ENCODE measurements at regions not wholly inside any gene's neighbourhood (a gene's known extent, or its start where the extent isn't known, plus 50 kb on each side); places are given as distances from the start of the nearest gene placed in this dataset.
"Not testable (repeated sequence)": the region's sequence is repeated elsewhere in the genome, so short reads cannot be mapped to it uniquely, and the experiment has no call there.

DNA sequence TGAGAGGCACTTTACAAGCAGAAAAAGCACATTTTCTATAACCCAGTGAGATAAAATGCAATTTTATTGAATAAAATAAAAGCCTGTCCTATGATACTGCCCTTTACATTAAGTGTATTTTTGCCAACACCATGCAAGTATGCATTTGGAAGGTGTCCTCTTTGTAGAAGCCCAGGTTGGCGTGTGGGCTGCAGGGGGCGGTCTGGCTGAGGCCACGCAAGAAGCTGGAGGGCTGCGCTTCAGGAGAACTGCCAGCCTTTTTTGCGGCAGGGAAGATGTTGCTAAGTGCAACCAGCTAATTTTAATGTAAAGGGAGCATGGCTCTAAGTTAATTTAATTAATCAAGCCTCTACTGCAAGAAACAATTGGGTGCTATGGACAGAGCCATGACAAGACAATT lies 562.8 kb upstream of the SALL3 start:
- no peak for DNase-seq (ENCODE audit: low read depth)

DNA sequence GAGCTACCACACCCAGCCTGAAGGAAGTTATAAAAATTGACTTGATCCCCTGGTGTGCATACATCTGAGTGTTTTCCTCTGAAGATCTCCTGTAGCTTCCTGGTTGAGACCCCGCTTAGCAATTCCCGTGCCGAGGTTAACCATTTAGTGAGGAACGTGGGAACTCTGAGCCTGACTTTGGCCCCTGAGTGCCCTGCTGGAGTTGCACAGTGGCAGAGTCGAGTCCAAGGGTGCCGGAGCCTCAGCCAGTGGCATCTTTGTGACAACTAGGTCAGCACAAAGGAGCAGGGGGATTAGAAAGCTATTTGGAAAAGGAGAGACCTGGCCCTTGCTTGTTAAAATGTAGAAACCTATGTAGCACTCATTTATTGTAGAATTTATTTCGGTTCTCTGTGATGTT lies 561.2 kb upstream of the SALL3 start:
- no peak for DNase-seq (ENCODE audit: low read depth)

DNA sequence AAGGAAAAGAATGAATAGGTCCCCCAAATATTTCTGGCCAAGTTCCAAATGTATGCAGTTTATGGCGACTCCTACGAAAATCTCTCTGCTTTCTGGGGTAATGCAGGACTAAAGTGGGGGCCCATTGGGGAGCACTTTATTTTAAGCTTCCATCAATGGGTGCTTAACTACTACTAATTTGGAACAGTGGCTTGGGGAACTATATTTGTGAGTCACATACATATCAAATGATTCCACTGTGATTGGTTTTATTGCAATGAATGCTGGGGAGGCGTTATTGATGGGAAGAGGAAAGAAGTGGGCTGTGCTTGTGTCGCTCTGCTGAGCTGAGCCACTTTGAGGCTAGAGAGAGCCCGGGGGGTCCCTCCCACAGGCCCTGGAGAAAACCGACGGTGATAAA lies 560.4 kb upstream of the SALL3 start:
- DNase-seq (ENCODE audit: low read depth) = no peak

DNA sequence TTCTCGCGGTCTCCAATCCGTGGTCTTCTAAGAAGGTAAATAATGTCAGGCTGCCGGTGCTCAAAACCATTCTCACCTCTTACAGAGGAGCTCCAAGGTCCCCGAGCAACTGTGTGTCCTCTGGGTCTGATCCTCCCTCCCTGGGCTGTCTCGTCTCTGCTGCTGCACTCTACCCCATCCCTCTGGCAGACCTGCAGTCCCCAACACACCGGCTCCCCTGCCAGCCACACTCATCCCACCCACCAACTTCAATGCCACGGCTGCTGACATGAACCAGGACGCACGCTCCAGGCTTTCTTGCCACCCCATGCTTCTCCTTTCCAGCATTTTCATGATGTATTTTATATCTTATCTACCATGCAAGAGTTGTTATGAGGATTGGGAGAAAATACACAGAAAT lies 559.5 kb upstream of the SALL3 start:
- no peak for DNase-seq (ENCODE audit: low read depth)

DNA sequence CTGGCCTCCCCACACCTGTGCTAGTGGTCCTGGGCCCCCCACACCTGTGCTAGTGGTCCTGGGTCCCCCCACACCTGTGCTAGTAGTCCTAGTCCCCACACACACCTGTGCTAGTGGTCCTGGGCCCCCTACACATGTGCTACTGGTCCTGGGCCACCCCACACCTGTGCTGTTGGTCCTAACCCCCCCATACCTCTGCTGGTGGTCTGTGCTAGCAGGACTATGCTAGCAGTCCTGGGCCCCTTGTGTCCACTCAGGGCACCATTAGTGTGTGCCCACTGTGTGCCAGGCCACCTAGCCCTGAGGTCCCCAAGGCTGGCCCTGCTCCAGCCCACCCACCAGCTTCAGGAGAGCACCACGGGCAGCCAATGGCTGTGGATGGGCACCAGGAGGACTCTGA lies 558.2 kb upstream of the SALL3 start:
- DNase-seq (ENCODE audit: low read depth) = no peak

DNA sequence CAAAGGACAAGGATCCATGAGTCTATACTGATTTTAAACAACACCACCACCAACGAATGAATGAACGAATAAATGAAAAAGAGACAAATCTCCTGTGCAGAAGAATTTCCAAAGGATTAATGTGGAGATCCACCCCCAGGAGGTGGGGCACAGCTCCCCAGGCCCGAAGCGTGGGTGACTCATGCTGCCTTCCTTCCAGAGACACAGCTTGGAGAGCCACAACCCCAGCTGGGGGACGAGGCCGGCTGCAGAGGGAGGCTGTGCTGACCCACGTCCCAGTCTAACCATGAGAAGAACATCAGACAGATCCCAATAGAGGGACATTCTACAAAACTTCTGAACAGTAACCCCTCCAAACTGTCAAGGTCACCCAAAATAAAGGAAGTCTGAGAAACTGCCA lies 557.3 kb upstream of the SALL3 start:
- no peak for DNase-seq (ENCODE audit: low read depth)

DNA sequence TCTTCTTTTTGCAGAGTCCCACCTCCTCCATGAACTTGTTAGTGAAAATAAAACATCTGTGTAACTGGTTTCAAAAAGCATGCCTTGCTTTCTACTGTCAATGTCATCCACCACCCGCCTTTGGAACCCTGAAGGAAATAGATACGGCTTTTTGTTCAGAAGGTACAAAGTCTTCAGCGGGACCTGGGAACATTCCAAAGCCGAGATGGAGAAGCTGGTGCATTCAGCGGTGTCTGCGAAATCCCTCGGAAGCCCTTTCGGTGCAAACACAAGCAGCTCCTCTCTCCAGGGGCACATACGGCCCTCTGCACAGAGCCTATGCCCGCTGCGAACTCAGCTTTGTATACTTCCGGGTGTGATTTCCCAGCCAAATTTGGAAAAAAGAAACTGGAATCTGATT lies 555.8 kb upstream of the SALL3 start:
- no peak for DNase-seq (ENCODE audit: low read depth)

DNA sequence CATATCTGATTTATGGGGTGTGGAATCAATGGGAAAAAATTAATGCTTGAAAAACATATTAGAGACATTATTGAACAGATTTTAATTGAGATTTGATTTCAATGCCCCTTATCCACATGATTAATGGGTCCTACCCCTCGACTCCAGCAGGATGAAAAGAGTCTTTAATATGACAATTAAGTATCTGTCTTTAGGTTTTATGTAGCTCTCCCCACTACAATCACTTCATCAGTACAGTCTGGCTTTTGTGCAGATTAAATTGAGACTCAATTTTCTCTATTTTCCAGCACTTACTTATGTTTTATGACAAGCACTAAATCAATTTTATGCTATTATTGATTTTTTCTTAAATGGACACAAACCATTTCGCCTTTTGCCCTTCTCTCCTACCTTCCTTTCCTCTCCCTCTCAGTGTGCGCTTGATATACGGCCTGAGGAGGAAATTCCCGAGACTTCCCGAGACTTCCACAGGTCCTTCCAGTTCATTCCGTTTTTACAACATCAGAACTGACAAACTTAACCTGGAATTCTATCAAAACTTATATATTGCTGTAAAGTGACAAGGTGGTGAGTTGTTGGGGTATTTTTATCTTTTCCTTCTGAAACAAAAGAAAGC lies 555.1 kb upstream of the SALL3 start:
- DNase-seq (ENCODE audit: low read depth) = no peak

DNA sequence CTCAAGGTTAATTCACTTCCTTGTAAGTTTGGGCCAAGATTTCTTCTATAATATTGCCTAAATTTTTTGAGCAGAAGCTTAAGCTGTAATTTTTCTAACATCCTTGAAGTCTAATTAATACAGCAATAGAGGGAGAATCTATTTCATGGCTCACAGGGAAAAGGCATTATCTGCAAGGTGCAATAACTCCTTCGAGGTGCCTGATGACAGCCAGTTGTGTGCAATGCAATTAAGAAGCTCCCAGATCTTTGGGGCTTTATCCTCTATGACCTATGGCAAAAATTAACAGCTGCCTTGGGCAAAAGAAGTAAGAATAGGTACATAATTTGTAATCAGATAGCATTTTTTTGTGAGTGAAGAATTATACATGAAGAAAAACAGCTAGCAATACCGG lies 554.6 kb upstream of the SALL3 start:
- DNase-seq (ENCODE audit: low read depth) = no peak

DNA sequence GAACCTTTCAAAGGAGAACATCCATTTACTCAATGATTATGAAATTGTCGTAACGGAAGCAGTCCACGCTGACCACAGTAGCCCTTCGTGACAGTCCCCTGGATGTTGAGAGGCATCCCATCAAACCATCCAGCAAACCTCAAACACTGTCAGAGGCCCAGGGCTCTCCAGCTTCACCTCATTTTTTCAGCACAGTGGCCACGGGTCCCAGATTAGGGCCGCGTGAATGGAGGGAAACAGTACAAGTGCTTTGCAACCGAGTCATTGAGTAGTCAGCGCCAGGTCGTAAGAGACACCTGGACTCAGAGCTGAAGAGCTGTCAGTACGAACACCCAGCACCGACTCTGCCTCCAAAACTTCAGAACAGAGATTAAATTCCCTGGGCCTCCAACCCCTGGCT lies 552.5 kb upstream of the SALL3 start:
- no peak for DNase-seq (ENCODE audit: low read depth)

DNA sequence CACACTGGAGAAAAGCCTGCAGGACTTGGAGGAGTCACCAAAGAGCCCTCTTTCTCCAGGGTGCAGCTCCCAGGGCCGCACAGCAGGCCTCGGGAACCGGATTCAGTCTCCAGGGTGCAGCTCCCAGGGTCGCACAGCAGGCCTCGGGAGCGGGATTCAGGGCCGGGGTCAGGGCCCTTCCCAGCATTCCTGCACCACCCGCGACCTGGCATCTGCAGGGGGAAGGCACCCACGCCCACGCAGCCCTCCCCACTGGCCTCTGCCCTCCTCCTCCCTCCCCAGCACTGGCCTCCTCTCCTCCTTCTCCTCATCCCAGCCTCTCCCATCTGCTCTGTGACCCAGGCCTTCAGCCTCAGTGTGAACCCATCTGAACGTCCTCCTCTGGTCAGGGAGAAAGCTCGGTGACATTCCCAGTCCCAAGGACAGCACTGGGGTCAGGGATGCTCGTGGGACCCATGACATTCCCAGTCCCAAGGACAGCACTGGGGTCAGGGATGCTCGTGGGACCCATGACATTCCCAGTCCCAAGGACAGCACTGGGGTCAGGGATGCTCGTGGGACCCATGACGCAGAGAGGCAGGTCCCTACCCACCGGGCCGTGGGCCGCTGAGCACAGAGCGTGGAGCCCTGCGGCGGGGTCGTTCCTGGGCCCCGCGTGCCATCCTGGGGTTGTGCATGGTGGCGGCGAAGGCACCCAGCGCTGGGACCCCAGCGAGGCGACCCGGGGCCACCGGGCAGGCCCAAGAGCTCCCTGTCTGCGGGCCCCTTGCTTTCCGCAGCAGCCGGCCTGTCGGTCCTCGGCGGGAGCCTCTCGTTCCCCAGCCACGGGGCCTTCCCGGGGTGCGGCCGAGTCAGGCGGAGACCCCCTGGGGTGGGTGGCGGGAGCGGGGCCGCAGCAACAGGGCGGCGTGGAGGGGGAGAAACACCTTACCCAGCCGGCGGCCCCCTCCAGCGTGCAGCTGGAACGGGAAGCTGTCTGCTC lies 550.2 kb upstream of the SALL3 start:
- DNase-seq (ENCODE audit: low read depth) = no peak

DNA sequence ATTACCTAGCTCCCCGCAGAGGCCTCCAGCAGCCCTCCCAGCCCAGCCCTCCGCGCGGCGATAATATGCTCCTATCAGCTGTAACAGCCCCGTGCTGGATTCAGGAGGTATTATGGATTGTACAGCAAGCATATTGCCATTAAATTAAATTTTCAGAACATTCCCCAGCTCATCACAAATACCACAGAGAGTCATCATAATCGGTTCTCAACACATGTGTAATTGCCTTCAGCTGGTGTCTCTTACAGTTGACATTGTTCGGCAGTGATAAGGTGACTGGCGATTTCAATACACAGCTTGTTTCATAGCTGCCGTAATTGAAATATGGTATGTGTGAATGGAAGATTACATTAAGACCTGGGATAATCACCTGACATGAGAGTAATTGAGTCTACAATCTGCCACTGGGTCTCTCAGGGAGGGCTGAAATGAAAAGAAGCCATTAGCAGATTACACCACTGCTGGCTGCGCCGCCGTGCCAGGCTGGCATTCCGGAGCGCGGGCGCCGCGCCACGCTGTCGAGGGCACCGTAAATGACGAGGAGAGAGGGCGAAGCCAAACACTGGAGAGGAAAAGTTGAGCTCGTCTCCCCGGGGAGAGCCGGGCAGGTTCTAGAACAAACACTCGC lies 549.4 kb upstream of the SALL3 start:
- DNase-seq (ENCODE audit: low read depth) = no peak

DNA sequence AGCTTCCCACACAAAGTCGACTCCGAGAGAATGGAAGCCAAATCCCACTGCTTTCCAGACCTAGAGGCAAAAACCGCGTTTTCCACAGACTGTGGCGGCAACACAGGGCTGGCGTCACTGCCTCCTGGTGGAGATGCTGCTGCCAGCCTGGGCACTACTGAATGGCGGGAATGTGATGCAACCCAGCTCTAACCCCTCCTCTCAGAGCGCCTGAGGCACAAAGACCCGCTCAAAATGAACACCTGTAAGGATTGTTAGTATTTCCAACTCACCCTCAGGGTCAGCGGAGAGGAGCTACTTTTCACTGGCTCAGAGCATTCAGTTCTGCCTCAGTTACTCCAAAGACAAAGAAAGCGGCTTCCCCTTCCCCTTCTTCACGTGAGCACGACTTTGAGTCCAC lies 548.0 kb upstream of the SALL3 start:
- DNase-seq (ENCODE audit: low read depth) = no peak

DNA sequence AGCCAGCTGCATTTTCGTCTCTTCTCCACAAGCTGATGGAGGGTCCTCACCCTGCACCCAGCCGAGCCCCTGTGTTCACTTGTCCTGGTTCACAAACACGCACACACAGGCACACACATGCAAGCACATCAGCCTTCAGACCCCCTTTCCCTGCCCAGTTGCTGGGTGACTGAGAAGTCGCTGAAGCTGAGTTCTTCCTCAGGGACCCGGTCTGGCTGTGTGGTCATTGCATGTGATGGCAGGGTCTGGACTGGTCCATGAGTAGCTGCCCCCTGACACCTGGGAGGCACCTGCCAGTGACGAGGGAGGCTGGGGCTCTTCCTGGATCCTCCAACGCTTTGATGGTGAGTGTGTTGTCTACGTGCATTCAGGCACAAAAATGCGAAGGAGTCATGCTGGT lies 546.1 kb upstream of the SALL3 start:
- no peak for DNase-seq (ENCODE audit: low read depth)

DNA sequence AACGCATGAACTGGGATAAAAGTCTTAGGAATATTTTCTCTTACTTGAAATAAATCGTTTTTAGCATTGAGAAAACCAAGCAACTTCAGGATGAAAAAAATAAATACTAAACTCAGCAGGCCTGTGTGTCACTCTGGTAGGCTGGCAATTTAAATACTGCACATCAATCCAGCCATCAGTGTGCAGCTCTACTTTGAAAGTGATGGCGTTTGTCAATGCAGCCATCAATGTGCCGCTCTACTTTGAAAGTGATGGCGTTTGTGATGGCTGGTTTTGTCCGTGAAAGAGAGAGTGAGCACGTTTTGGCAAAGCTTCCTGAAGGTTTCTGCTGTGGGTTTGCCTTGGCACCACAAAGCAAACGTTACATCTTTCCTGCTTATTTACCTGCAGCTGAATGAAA lies 543.5 kb upstream of the SALL3 start:
- DNase-seq (ENCODE audit: low read depth) = no peak

DNA sequence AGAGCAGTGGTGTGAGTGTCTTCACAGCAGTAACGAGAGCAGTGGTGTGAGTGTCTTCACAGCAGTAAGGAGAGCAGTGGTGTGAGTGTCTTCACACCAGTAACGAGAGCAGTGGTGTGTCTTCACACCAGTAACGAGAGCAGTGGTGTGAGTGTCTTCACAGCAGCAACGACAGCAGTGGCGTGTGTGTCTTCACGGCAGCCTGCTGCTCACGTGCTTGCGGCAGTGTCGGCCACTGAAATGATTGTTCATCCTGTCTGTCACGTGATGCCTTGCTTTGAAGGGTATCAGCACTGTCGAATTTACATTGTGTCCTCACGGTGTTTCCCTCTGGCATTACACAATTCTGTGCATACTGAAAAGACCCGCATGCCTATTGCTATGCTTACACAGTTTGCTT lies 541.4 kb upstream of the SALL3 start:
- not testable (repeated sequence) for DNase-seq (ENCODE audit: low read depth)

DNA sequence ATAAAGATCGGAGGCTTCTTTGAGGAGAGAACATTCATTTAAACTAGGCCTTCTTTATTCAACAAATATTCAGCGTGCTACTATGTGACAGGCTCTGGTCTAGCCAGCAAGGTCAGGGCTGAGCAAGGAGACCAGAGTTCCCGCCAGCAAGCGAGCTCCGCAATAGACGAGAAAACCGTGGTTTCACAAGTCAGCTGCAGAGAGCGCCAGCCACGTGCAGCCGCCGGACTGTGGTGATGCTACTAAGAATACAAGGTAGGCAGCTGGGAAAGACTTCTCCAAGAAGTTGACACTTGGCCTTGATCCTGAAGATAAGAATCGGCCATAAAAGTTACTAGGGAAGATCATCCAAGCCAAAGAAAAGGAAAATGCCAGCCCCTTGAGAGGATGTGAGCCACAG lies 533.7 kb upstream of the SALL3 start:
- DNase-seq (ENCODE audit: low read depth) = no peak

DNA sequence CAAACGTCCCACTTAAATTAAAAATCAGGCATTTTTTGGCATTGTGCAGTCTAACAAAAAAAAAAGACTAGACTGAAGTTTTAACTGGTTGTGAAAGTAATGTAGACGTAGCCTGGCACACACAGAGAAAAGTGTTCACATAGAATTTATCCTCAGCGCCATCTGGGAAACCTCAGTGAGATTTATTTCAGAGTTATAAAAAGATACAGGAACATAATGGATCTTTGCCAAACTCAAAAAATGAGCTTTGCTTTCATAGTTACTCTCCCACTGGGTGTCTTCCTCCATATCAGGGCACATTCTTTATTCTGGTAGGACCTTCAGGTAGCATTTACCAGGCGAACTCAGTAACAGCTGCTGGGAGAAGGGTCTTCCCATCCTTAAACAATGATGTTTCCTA lies 532.4 kb upstream of the SALL3 start:
- DNase-seq (ENCODE audit: low read depth) = no peak

DNA sequence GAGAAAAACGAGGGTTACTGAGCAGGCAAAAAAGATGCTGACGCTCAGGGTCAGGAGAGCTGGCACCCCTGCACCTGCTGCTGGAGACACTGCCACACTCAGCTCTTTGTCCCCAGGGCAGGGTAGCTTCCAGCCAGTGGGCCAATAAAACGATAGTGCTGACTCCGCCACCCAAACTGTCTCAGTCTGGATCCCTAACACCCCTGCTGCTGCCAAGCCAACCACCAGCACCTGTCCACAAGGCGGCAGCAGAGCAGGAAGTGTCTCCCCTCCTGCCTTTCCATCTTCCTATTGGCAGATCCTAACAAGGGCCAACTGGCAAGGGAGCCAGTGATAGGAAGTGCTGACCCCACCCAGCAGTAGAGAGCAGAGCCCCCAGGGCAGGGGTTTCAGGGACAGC lies 531.5 kb upstream of the SALL3 start:
- no peak for DNase-seq (ENCODE audit: low read depth)

DNA sequence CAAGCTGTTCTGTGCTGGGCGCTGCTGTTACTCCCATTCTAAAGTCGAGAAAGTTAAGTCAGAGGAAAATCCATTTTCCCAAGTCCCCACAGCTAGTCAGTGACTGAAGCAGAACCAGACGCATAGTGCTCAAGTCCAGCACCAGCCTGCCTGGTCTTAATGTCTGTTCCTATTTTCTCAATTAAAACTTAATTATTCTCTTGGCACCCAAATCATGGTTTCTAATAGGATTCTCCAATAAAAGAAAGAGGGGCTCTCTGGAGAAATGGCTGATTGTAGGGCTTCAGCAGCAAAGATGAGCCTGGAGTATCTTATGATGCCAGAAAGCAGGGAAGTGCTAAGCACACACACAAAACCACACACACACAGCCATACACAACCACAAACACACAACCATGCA lies 531.0 kb upstream of the SALL3 start:
- DNase-seq (ENCODE audit: low read depth) = no peak

DNA sequence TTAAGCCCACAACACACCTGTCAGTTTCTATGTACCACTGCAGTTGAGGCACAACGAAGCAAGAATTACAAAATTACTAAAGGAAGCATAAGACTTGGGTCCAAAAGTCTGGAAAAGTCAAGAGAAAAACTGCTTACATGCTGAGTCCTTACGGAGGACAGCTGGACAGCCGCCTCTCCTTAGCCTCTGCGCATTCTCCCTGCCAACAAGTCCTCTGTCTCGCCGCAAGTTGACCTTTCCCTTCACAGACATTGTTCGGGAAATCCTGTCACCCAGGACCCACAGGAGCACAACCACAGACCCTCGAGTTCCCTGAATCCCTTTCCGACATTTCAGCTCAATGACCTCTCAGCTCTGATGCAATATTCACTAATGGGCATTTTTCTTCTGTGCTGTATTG lies 525.4 kb upstream of the SALL3 start:
- DNase-seq (ENCODE audit: low read depth) = no peak

DNA sequence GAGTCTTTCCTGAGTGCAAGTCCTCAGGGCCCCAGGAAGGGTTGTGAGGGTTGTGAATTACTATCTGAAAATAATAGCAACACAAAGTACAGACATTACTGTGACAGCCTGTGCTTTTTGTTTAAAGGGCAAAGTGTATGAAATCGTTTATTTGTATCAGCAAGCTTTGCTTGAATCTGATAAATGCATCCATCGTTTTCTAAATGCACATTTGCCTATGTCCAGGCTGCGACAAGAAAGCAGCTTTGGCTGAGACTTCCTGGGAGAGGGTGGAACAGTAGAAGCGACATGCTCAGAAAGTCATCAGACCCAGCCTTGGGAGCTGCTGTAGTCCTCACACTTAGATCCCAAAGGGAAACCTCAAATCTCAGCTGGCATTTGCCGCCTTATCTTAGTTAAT lies 524.2 kb upstream of the SALL3 start:
- DNase-seq (ENCODE audit: low read depth) = no peak

DNA sequence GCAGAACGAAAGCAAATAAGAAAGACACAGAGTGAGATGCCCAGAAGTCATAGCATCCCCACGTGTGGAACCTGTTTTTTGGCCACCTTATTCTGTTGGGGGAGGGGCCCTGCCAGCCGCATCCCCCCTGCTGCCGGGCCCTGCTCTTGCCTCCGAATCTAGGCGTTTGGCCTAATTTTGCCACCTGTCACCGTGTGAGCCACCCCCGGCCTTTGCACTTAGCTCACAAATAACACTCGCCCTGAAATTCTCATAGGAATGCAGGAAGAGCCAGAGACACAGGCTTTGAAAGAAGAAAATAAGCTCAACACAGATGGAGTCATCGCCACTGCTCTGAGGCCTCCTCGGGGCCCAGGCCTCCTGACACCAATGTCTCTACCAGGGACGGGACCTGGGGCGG lies 522.6 kb upstream of the SALL3 start:
- no peak for DNase-seq (ENCODE audit: low read depth)
